ENCODE measurements at regions not wholly inside any gene's neighbourhood (a gene's known extent, or its start where the extent isn't known, plus 50 kb on each side); places are given as distances from the start of the nearest gene placed in this dataset.

- FAIRE-seq, result no peak
Measured at GRCh38 chr10:10804998-10805740, 212.5 kb upstream of the CELF2 start.

GRCh38 chr10:10807106-10807505 lies 210.6 kb upstream of the CELF2 start:
- no peaks in the 10 kb centered on the region for H3K27me3 ChIP-seq
- no peaks in the 10 kb centered on the region for H3K9me3 ChIP-seq
- ATAC-seq, result no peak
- FAIRE-seq, result no peak
- no peaks in the 10 kb centered on the region for H3K36me3 ChIP-seq
- 58 to 60% methylated on average over 1 of the region's 1 CpG for WGBS, 2 donors
- DNase-seq, result no peak
- no peaks in the 10 kb centered on the region for H3K4me1 ChIP-seq
- TF ChIP-seq CTCF (IDR thresholded peaks at IDR 0.05), result no peak
- no peak overlapping the region for H3K27ac ChIP-seq
- intact Hi-C loops (cut with DNase I), result no loop called here
- no peak overlapping the region for H3K4me3 ChIP-seq

More at GRCh38 chr10:10804998-10805740, 212.5 kb upstream of the CELF2 start:
- Histone ChIP-seq H3K27ac (no peak overlapping the region), H3K4me3 (no peak overlapping the region), H3K27me3 (no peaks in the 10 kb centered on the region), H3K4me1 (no peaks in the 10 kb centered on the region), H3K9me3 (no peaks in the 10 kb centered on the region), H3K36me3 (no peaks in the 10 kb centered on the region)
- TF ChIP-seq CTCF (IDR thresholded peaks at IDR 0.05), result no peak
- no peak for DNase-seq
- intact Hi-C loops (cut with DNase I), result no loop called here
- WGBS, 2 donors, result 27 to 31% methylated on average over 7 of the region's 7 CpGs
- no peak for ATAC-seq

- DNase-seq, result no peak
- no peak overlapping the region for H3K27ac ChIP-seq
- TF ChIP-seq CTCF (IDR thresholded peaks at IDR 0.05), result no peak
- 44 to 52% methylated on average over 1 of the region's 1 CpG for WGBS, 2 donors
- no peak for FAIRE-seq
- H3K4me1 ChIP-seq, result no peaks in the 10 kb centered on the region
- no peaks in the 10 kb centered on the region for H3K36me3 ChIP-seq
- H3K27me3 ChIP-seq, result no peaks in the 10 kb centered on the region
- H3K4me3 ChIP-seq, result no peak overlapping the region
- no peak for ATAC-seq
- intact Hi-C loops (cut with DNase I), result no loop called here
- H3K9me3 ChIP-seq, result no peaks in the 10 kb centered on the region
Measured at GRCh38 chr10:10811562-10811961, 206.1 kb upstream of the CELF2 start.

GRCh38 chr10:10813656-10814055 lies 204.0 kb upstream of the CELF2 start:
- Histone ChIP-seq H3K4me3 (no peak overlapping the region), H3K27ac (no peak overlapping the region), H3K4me1 (no peaks in the 10 kb centered on the region), H3K27me3 (no peaks in the 10 kb centered on the region), H3K9me3 (no peaks in the 10 kb centered on the region), H3K36me3 (no peaks in the 10 kb centered on the region)
- intact Hi-C loops (cut with DNase I), result no loop called here
- TF ChIP-seq CTCF (IDR thresholded peaks at IDR 0.05), result no peak
- no peak for DNase-seq
- no peak for ATAC-seq
- WGBS, 2 donors, result 36 to 46% methylated on average over 2 of the region's 2 CpGs
- no peak for FAIRE-seq

- 69 to 72% methylated on average over 2 of the region's 2 CpGs for WGBS, 2 donors
- Histone ChIP-seq H3K36me3 (no peaks in the 10 kb centered on the region), H3K27me3 (no peaks in the 10 kb centered on the region), H3K4me1 (no peaks in the 10 kb centered on the region), H3K4me3 (no peak overlapping the region), H3K9me3 (no peaks in the 10 kb centered on the region), H3K27ac (no peak overlapping the region)
- FAIRE-seq (no peak), ATAC-seq (no peak), DNase-seq (no peak)
- intact Hi-C loops (cut with DNase I), result no loop called here
- no peak for TF ChIP-seq CTCF (IDR thresholded peaks at IDR 0.05)
Measured at GRCh38 chr10:10814069-10814468, 203.6 kb upstream of the CELF2 start.
